Cerebellar nuclear complex (tissue), 1 donor: ENCODE measurements at regions not wholly inside any gene's neighbourhood (a gene's known extent, or its start where the extent isn't known, plus 50 kb on each side); places are given as distances from the start of the nearest gene placed in this dataset.

ENCODE experiments used
- DNase-seq, 2 experiments: peaks; one replicate each; lab custom pipeline; 2025; lab: John Stamatoyannopoulos, UW

DNA sequence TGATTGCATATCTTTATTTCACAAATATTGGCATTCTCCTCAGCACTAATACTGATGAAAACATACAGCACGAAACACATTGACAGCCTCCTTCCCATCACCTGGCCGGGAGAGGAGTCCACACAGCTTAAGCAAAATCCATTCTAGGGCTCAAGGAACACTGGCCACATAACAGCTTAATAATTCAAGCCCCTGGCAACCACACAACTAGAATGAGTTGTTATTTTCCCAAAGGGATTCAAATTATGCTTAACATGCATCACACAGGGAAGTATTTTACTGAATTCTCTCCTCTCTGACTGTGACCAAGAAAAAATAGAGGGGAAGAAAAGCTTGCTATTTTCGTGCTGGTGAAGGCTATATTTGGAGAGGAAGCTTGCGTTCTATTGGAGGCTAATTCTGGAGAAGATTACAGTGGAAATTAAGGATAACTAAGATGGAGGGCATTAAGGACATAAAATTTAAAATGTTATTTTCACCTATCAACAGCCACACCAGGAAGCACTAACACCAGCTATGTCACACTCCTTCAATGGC, 198.5 kb downstream of the ADGRG6 start:
- DNase-seq = no peak

DNA sequence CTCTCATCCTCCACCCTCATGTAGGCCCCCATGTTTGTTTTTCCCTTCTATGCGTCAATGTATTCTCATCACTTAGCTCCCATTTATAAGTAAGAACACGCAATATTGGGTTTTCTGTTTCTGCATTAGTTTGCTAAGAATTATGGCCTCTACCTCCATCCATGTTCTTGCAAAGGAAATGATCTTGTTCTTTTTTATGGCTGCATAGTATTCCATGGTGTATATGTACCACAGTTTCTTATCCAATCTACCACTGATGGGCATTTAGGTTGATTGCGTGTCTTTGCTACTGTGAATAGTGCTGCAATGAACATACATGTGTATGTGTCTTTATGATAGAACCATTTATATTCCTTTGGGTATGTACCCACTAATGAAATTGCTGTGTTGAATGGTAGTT, 200.0 kb downstream of the ADGRG6 start:
- no peak for DNase-seq

DNA sequence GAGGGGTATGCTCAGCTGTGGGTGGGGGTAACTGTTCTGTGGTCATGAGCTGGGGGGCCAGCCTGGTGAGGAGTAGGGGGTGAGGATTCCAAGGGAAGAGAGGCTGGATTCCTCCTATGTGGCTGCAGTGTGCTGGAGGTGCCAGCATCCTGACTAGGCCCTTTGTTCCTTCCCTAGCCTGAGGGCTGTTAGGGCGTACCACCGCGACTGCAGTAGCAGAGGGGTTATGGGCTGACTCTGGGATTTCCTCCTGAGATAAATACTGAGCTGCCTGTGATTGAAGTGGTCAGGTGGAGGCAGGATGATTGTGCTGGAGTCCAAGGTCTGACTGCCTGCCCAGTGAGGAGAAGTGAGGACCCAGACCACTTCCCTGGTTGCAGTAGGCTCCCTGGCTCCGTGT, 205.3 kb downstream of the ADGRG6 start:
- no peak for DNase-seq

GRCh38 chr6:142510211-142510610, 208.4 kb downstream of the ADGRG6 start:
- DNase-seq = no peak

DNA sequence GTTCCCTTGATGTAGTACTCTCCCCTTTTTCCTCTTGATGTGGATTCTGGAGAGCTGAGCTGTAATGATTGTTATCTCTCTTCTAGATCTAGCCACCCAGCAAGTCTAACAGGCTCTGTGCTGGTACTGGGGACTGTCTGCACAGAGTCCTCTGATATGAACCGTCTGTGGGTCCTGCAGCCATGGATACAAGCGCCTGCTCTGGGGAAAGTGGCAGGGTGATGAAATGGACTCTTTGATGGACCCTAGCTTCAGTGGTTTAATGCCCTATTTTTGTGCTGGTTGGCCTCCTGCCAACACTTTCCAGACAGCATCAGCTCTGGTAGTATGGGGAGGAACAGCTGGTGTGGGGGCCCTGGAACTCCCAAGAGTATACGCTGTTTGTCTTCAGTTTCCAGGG, 216.3 kb downstream of the ADGRG6 start:
- DNase-seq = no peak

GRCh38 chr6:142518761-142519160, 217.0 kb downstream of the ADGRG6 start:
- no peak for DNase-seq

GRCh38 chr6:142521791-142522190, 220.0 kb downstream of the ADGRG6 start:
- no peak for DNase-seq

GRCh38 chr6:142523515-142524375, 221.9 kb downstream of the ADGRG6 start:
- no peak for DNase-seq

DNA sequence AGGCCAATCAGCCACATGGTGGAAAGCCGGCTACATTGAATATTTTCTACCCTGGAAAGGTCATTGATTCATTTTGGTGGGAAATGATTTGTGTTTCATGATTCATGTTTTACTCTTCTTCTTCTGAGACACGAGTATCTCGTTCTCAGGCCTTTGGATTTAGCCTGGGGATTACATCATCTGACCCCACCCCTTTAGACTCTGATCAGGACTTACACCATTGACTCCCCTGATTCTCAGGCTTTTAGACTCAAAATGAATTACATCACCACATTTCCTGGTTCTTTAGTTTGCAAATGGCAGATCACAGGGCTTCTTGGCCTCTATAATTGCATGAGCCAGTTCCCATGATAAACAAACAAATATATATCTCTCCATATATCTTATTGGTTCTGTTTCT, 228.8 kb downstream of the ADGRG6 start:
- DNase-seq = no peak

DNA sequence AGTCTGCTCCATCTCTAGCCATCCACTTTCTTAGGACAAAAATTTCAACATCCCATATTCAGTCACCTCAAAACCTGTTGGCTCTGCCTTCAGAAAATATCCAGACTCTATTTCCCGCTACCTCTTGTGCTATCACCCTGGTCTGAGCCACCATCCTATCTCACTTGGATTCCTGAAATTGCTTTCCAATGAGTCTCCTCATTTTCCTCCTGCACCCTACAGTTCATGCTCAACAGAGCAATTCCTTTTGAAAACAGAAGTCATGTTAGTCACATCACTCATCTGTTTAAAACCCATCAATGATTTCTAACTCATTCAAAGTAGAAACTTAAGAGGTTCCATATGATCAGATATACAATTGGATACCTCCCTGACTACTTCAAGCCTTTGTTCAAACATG, 229.9 kb downstream of the ADGRG6 start:
- no peak for DNase-seq

DNA sequence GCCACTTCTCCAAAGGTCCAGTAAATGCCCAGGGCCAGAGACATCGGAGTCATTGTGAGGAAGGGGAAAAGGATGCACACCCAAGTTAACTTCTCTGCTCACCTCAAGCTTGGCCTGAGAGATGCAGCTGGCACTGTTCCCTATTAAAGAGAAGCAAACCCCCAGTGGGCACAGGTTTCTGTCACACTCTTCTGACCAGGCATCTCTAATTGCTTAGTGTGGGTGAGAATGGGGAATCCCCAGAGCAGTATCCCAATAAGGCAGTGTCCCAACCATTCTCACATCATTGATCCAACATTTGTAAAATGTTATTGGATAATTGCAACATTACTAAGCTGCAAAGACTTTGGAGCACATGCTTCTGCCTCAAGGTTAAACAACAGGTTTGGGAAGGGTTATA, 232.3 kb downstream of the ADGRG6 start:
- no peak for DNase-seq

GRCh38 chr6:142534484-142534883, 232.7 kb downstream of the ADGRG6 start:
- no peak for DNase-seq

DNA sequence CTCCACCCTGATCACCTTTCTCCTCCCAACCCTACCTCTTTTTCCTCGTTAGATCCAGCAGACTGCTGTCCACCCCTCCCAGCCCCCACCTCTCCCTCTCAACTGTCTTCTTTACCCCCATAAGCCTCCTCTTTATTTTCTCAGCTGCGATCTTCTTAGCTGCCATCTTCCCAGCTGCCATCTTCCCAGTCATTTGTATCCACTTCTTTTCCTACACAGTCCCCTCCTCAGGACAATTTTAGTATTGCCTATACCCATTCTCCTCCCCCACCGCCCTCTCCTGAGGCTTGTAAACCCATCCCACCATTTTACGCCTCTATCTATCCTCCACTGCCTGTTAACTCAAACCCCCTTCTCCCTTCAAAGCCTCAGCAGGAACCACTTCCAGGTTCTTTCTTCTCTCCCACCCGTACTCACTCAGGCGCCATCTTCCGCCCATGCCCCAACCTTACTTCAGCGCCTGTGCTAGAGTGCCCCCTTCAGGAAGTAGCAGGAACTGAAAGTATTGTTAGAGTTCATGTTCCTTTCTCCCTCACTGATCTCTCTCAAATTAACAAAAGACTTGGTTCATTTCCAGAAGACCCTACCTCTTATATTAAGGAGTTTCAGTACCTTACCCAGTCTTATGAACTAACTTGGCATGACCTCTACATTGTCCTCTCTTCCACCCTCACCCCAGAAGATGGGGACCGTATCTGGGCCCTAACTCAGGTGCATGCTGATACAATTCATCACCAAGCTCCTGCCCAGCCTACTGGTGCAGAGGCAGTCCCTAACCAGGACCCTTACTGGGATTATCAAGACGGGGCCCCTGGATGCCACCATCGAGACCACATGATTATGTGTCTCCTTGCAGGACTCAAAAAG, 236.0 kb downstream of the ADGRG6 start:
- DNase-seq = no peak

GRCh38 chr6:142542704-142543233, 241.0 kb downstream of the ADGRG6 start:
- DNase-seq = no peak

GRCh38 chr6:142543606-142544005, 241.8 kb downstream of the ADGRG6 start:
- no peak for DNase-seq

DNA sequence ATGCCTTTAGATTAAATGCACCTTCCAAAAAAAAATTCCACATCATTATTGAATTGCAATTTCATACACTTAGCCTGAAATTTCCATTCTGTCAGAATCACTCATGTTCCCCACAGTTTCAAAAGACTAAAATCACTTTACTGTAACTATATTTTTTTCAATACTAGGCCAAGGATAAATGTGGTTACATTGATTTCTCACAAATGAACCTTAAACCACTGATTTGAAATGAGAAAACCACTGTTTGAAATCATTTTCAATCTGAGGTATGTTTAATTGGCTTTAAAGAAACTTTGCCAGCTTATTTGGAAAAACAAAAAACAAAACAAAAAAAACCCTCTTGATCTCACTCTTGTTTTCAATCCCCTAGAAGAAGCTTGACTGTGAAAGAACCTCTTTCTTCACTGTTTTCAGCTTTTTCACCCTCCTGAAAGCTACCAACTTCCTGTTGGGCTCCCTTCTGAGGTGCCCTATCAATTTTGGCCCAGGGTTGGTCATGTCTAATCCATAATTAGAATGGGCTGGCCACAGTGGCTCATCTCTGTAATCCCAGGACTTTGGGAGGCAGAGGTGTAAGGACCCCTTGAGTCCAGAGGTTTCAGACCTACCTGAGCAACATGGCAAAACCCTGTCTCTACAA, 242.5 kb downstream of the ADGRG6 start:
- no peak for DNase-seq

GRCh38 chr6:142545147-142545546, 243.3 kb downstream of the ADGRG6 start:
- no peak for DNase-seq

- DNase-seq = no peak
Observed at GRCh38 chr6:142548566-142548965, 246.8 kb downstream of the ADGRG6 start.

- DNase-seq = no peak
Observed at GRCh38 chr6:142550310-142551063, 248.7 kb downstream of the ADGRG6 start.

DNA sequence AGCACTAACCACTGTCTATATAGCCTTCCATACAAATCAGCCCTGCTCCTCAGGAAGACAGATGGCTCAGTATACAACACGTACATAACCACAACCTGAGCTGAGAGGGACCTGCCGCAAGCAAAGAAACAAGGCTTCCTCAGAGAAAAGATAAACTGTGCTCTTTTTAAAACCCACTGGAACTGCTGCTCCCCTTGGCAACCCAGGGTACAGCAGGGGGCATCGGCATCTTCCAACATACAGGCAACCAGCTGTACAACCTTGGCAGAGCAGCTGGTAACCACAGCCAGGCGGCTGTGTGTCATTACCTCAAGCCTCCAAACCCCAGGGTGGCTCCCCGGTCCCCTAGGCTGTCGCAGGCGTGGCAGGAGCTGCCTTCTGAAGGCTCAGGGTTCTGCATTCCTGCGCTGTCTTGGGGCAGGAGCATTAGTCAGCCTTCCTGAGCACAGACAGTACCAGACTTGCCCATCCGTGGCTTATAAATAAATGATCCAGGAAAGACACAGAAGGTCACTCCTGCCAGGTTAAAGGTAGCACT, 249.5 kb downstream of the ADGRG6 start:
- no peak for DNase-seq

- no peak for DNase-seq
Observed at GRCh38 chr6:142558786-142559185, 257.0 kb downstream of the ADGRG6 start.
